ENCODE measurements at regions not wholly inside any gene's neighbourhood (a gene's known extent, or its start where the extent isn't known, plus 50 kb on each side); places are given as distances from the start of the nearest gene placed in this dataset.
"Not testable (repeated sequence)": the region's sequence is repeated elsewhere in the genome, so short reads cannot be mapped to it uniquely, and the experiment has no call there.

- Histone ChIP-seq H3K27me3 (ENCODE audit: control insufficient read depth, insufficient read depth, low read length) (no peaks in the 10 kb centered on the region), H3K79me2 (no peaks in the 10 kb centered on the region), H3K4me3 (ENCODE audit: low read depth, low read length) (no peak overlapping the region), H3K4me1 (no peaks in the 10 kb centered on the region), H3K36me3 (ENCODE audit: control insufficient read depth, insufficient read depth, low read length) (no peaks in the 10 kb centered on the region), H2AFZ (no peak overlapping the region), H3K9me3 (ENCODE audit: control insufficient read depth, low read length) (no peaks in the 10 kb centered on the region), H3K9ac (no peak overlapping the region), H3K4me2 (ENCODE audit: low read length) (no peak overlapping the region), H3K27ac (no peak overlapping the region)
- TF ChIP-seq CTCF (IDR thresholded peaks at IDR 0.05), result no peak
Observed at GRCh38 chr3:168671091-168671490, 575.4 kb upstream of the GOLIM4 start.

- not testable (repeated sequence) for H3K79me2 ChIP-seq; H3K4me3 ChIP-seq (ENCODE audit: low read depth, low read length); H3K27ac ChIP-seq; H3K36me3 ChIP-seq (ENCODE audit: control insufficient read depth, insufficient read depth, low read length); H3K4me1 ChIP-seq; H3K27me3 ChIP-seq (ENCODE audit: control insufficient read depth, insufficient read depth, low read length); H3K9ac ChIP-seq; H3K4me2 ChIP-seq (ENCODE audit: low read length); H2AFZ ChIP-seq; H3K9me3 ChIP-seq (ENCODE audit: control insufficient read depth, low read length)
Observed at GRCh38 chr3:168660879-168661657, 565.3 kb upstream of the GOLIM4 start.

DNA sequence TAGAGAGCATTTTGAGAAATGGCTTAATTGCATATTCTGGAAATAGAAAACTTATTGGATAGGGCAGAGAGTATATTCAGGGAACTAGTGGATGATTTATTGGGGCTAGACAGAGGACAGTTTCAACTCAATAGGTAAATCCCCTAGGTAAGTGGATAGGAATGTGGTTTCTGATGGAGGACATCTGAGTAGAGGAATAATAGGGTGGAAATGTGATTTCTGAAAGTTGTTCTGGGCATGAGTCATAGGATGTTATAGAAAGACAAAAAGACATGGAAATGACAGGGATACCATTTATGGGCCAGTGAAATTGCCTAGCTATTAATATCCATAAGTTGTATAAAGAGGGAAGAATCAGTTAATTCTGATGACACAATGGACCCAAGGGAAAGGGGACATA is 563.3 kb upstream of the GOLIM4 start:
- Histone ChIP-seq H2AFZ (no peak overlapping the region), H3K27ac (no peak overlapping the region), H3K27me3 (ENCODE audit: control insufficient read depth, insufficient read depth, low read length) (no peaks in the 10 kb centered on the region), H3K36me3 (ENCODE audit: control insufficient read depth, insufficient read depth, low read length) (no peaks in the 10 kb centered on the region), H3K4me1 (no peaks in the 10 kb centered on the region), H3K4me2 (ENCODE audit: low read length) (no peak overlapping the region), H3K9me3 (ENCODE audit: control insufficient read depth, low read length) (peaks cover 3% of the 10 kb centered on the region), H3K79me2 (no peaks in the 10 kb centered on the region), H3K4me3 (ENCODE audit: low read depth, low read length) (no peak overlapping the region), H3K9ac (no peak overlapping the region)
- TF ChIP-seq CTCF (IDR thresholded peaks at IDR 0.05), result no peak

GRCh38 chr3:168655611-168656010 is 559.9 kb upstream of the GOLIM4 start:
- H3K27me3 ChIP-seq (ENCODE audit: control insufficient read depth, insufficient read depth, low read length), result no peaks in the 10 kb centered on the region
- no peak for TF ChIP-seq CTCF (IDR thresholded peaks at IDR 0.05)
- no peak overlapping the region for H3K9ac ChIP-seq
- H3K79me2 ChIP-seq, result no peaks in the 10 kb centered on the region
- H3K4me2 ChIP-seq (ENCODE audit: low read length), result no peak overlapping the region
- H3K27ac ChIP-seq, result no peak overlapping the region
- H3K4me1 ChIP-seq, result no peaks in the 10 kb centered on the region
- H2AFZ ChIP-seq, result no peak overlapping the region
- H3K4me3 ChIP-seq (ENCODE audit: low read depth, low read length), result no peak overlapping the region
- H3K9me3 ChIP-seq (ENCODE audit: control insufficient read depth, low read length), result peaks cover 6% of the 10 kb centered on the region
- no peaks in the 10 kb centered on the region for H3K36me3 ChIP-seq (ENCODE audit: control insufficient read depth, insufficient read depth, low read length)

- Histone ChIP-seq H3K79me2 (no peaks in the 10 kb centered on the region), H3K4me2 (ENCODE audit: low read length) (no peak overlapping the region), H3K9ac (no peak overlapping the region), H3K36me3 (ENCODE audit: control insufficient read depth, insufficient read depth, low read length) (no peaks in the 10 kb centered on the region), H3K4me3 (ENCODE audit: low read depth, low read length) (no peak overlapping the region), H2AFZ (no peak overlapping the region), H3K27ac (no peak overlapping the region), H3K4me1 (no peaks in the 10 kb centered on the region), H3K27me3 (ENCODE audit: control insufficient read depth, insufficient read depth, low read length) (no peaks in the 10 kb centered on the region), H3K9me3 (ENCODE audit: control insufficient read depth, low read length) (peaks cover 6% of the 10 kb centered on the region)
- TF ChIP-seq CTCF (IDR thresholded peaks at IDR 0.05), result no peak
Observed at GRCh38 chr3:168654700-168655099, 559.0 kb upstream of the GOLIM4 start.

Measured in parathyroid adenoma (tissue), 2 donors.